Glutamatergic neuron (in vitro differentiated cells): ENCODE measurements at regions not wholly inside any gene's neighbourhood (a gene's known extent, or its start where the extent isn't known, plus 50 kb on each side); places are given as distances from the start of the nearest gene placed in this dataset.

Source experiments
- DNase-seq: peaks from one replicate; pipeline ENCODE4 v3.0.0; 2022
- H3K27ac Mint-ChIP-seq: one replicate; pipeline ENCODE4 v1.8.0; 2020; ENCODE audit warnings: mild to moderate bottlenecking, mixed read lengths, inconsistent platforms; ENCODE audit not compliant: unreplicated experiment
- H3K27me3 Mint-ChIP-seq: one replicate; pipeline ENCODE4 v1.8.0; 2020; ENCODE audit warnings: mild to moderate bottlenecking, moderate library complexity, mixed read lengths, inconsistent platforms; ENCODE audit not compliant: unreplicated experiment
- H3K36me3 Mint-ChIP-seq: one replicate; pipeline ENCODE4 v1.8.0; 2020; ENCODE audit warnings: mild to moderate bottlenecking, mixed read lengths, inconsistent platforms; ENCODE audit not compliant: unreplicated experiment
- H3K4me1 Mint-ChIP-seq: one replicate; pipeline ENCODE4 v1.8.0; 2020; ENCODE audit warnings: mild to moderate bottlenecking, low read depth, mixed read lengths, inconsistent platforms; ENCODE audit not compliant: unreplicated experiment
- H3K4me3 Mint-ChIP-seq: one replicate; pipeline ENCODE4 v1.8.0; 2020; ENCODE audit warnings: mild to moderate bottlenecking, mixed read lengths, inconsistent platforms; ENCODE audit not compliant: unreplicated experiment
- H3K9me3 Mint-ChIP-seq: one replicate; pipeline ENCODE4 v1.8.0; 2020; ENCODE audit warnings: mild to moderate bottlenecking, moderate library complexity, mixed read lengths, inconsistent platforms; ENCODE audit not compliant: unreplicated experiment
- CTCF ChIP-seq: fragments of 200-600 bp; sonication (generic); IDR thresholded peaks from one replicate; pipeline ENCODE4 v1.5.0; 2021; ENCODE audit not compliant: partially characterized antibody, unreplicated experiment

GRCh38 chr2:59956981-59957380 lies 596.5 kb downstream of the BCL11A start:
- no peak for DNase-seq
- H3K4me1 Mint-ChIP-seq = no peaks in the 10 kb centered on the region
- H3K9me3 Mint-ChIP-seq = peaks cover 2% of the 10 kb centered on the region
- H3K27ac Mint-ChIP-seq = no peak overlapping the region
- no peak overlapping the region for H3K4me3 Mint-ChIP-seq
- no peak for TF ChIP-seq CTCF
- no peaks in the 10 kb centered on the region for H3K36me3 Mint-ChIP-seq
- H3K27me3 Mint-ChIP-seq = no peaks in the 10 kb centered on the region

- no peaks in the 10 kb centered on the region for H3K9me3 Mint-ChIP-seq
- DNase-seq = no peak
- no peak overlapping the region for H3K27ac Mint-ChIP-seq
- no peaks in the 10 kb centered on the region for H3K36me3 Mint-ChIP-seq
- H3K27me3 Mint-ChIP-seq = peaks cover 3% of the 10 kb centered on the region
- H3K4me3 Mint-ChIP-seq = no peak overlapping the region
- no peak for TF ChIP-seq CTCF
- H3K4me1 Mint-ChIP-seq = no peaks in the 10 kb centered on the region
Measured at GRCh38 chr2:59947917-59948541, 605.4 kb downstream of the BCL11A start.

- TF ChIP-seq CTCF = no peak
- no peaks in the 10 kb centered on the region for H3K9me3 Mint-ChIP-seq
- no peak overlapping the region for H3K27ac Mint-ChIP-seq
- peaks cover 3% of the 10 kb centered on the region for H3K27me3 Mint-ChIP-seq
- no peaks in the 10 kb centered on the region for H3K36me3 Mint-ChIP-seq
- no peak overlapping the region for H3K4me3 Mint-ChIP-seq
- no peaks in the 10 kb centered on the region for H3K4me1 Mint-ChIP-seq
- DNase-seq = no peak
Measured at GRCh38 chr2:59947209-59947608, 606.2 kb downstream of the BCL11A start.

- DNase-seq = no peak
- no peak overlapping the region for H3K4me3 Mint-ChIP-seq
- TF ChIP-seq CTCF = no peak
- no peaks in the 10 kb centered on the region for H3K9me3 Mint-ChIP-seq
- peaks cover 2% of the 10 kb centered on the region for H3K4me1 Mint-ChIP-seq
- no peaks in the 10 kb centered on the region for H3K36me3 Mint-ChIP-seq
- H3K27me3 Mint-ChIP-seq = no peaks in the 10 kb centered on the region
- no peak overlapping the region for H3K27ac Mint-ChIP-seq
Measured at GRCh38 chr2:59939236-59939635, 614.2 kb downstream of the BCL11A start.

GRCh38 chr2:59938181-59938580 lies 615.3 kb downstream of the BCL11A start:
- no peaks in the 10 kb centered on the region for H3K27me3 Mint-ChIP-seq
- H3K36me3 Mint-ChIP-seq = no peaks in the 10 kb centered on the region
- no peak for DNase-seq
- H3K9me3 Mint-ChIP-seq = no peaks in the 10 kb centered on the region
- no peak overlapping the region for H3K27ac Mint-ChIP-seq
- H3K4me1 Mint-ChIP-seq = peaks cover 2% of the 10 kb centered on the region
- TF ChIP-seq CTCF = no peak
- no peak overlapping the region for H3K4me3 Mint-ChIP-seq
